ENCODE measurements at regions not wholly inside any gene's neighbourhood (a gene's known extent, or its start where the extent isn't known, plus 50 kb on each side); places are given as distances from the start of the nearest gene placed in this dataset.

- no peak for TF ChIP-seq EZH2 (IDR thresholded peaks at IDR 0.05; ENCODE audit: insufficient read depth, poor library complexity, severe bottlenecking)
- no peak for TF ChIP-seq EZH2phosphoT487 (IDR thresholded peaks at IDR 0.05; ENCODE audit: insufficient read depth, low read depth)
These were observed 370.0 kb downstream of the GPAT3 start for GRCh38 chr4:83905952-83906351.
